HCT116 (cell line): ENCODE measurements at regions not wholly inside any gene's neighbourhood (a gene's known extent, or its start where the extent isn't known, plus 50 kb on each side); places are given as distances from the start of the nearest gene placed in this dataset.

Experiments used
- ATAC-seq: fragments of 200-7000 bp; cut with Tn5 transposase; 2 replicates; pipeline ENCODE4 v1.9.1; 2020; ENCODE audit warnings: mild to moderate bottlenecking, moderate library complexity
- BruUV-seq: library from RNA; stranded (reverse); fragments of 400-500 nt; replicated peaks from 2 replicates; lab custom pipeline; 2021; lab: Mats Ljungman, UMichigan
- CTCF ChIA-PET: fragments of 300-600 bp; sonication (Branson Sonifier 250); formaldehyde crosslinking; loops from one replicate; lab custom pipeline; 2021; ENCODE audit warnings: antibody characterized with exemption; lab: Charles Lee
- POLR2A ChIA-PET: fragments of 300-600, 350-600 bp; sonication (Branson Sonifier 250); formaldehyde crosslinking; loops from one replicate; lab custom pipeline; 2021; ENCODE audit warnings: antibody characterized with exemption; lab: Charles Lee
- RAD21 ChIA-PET, 2 experiments: fragments of 300-600 bp; sonication (Branson Sonifier 250); formaldehyde crosslinking; loops; one replicate each; lab custom pipeline; 2023; ENCODE audit warnings: low total read pairs in 2 of 2; ENCODE audit not compliant: uncharacterized antibody in 2 of 2, unreplicated experiment in 2 of 2, low non-redundant PET in 1 of 2; lab: Charles Lee
- DNase-seq: peaks from one replicate; pipeline ENCODE4 v3.0.0-alpha.2; 2010; ENCODE audit warnings: low read depth, low spot score
- H2AFZ ChIP-seq: fragments of 200-600 bp; shearing (Covaris generic), sonication (generic); 2 replicates; pipeline ENCODE4 v1.6.1; 2017; ENCODE audit warnings: low read depth, mixed run types, mixed read lengths, antibody characterized with exemption, low read length; ENCODE audit not compliant: poor library complexity, severe bottlenecking
- H3K27ac ChIP-seq: 2 replicates; pipeline ENCODE4 v1.5.1; 2012; ENCODE audit warnings: low read depth, low read length
- H3K27me3 ChIP-seq: fragments of 200-600 bp; sonication (generic); 2 replicates; pipeline ENCODE4 v1.6.1; 2016; ENCODE audit warnings: mixed run types, low read length, mixed read lengths; ENCODE audit not compliant: insufficient read depth
- H3K36me3 ChIP-seq, 2 experiments: fragments of 200-500 bp in 1 of 2; fragments of 200-600 bp in 1 of 2; sonication (Bioruptor generic) in 1 of 2; sonication (generic) in 1 of 2; 2 replicates each; pipeline versions ENCODE4 v1.5.1 to v1.6.1; 2014 to 2016; ENCODE audit warnings: low read length in 2 of 2, inconsistent platforms in 1 of 2, mixed read lengths in 1 of 2, mixed run types in 1 of 2; ENCODE audit not compliant: insufficient read depth in 2 of 2, control insufficient read depth in 1 of 2
- H3K4me1 ChIP-seq, 2 experiments: fragments of 200-600 bp in 1 of 2; sonication (generic) in 1 of 2; 2 replicates each; pipeline versions ENCODE4 v1.5.1 to v1.6.1; 2012 to 2017; ENCODE audit warnings: low read length in 2 of 2, inconsistent platforms in 1 of 2, mild to moderate bottlenecking in 1 of 2, mixed read lengths in 1 of 2, mixed run types in 1 of 2, moderate library complexity in 1 of 2; ENCODE audit not compliant: insufficient read depth in 2 of 2, control insufficient read depth in 1 of 2
- H3K4me2 ChIP-seq: fragments of 200-600 bp; sonication (generic); 2 replicates; pipeline ENCODE4 v1.6.1; 2017; ENCODE audit warnings: mixed run types, low read length, mixed read lengths
- H3K4me3 ChIP-seq, 2 experiments: fragments of 200-600 bp in 1 of 2; sonication (generic) in 1 of 2; replicated peaks in 1 of 2; 2 replicates each; pipeline ENCODE4 v1.5.1; 2011 to 2016; ENCODE audit warnings: low read length in 2 of 2, control low read depth in 1 of 2, low read depth in 1 of 2, mild to moderate bottlenecking in 1 of 2, mixed read lengths in 1 of 2, mixed run types in 1 of 2
- H3K79me2 ChIP-seq: fragments of 200-600 bp; sonication (generic); 2 replicates; pipeline ENCODE4 v1.6.1; 2017; ENCODE audit warnings: mild to moderate bottlenecking, mixed run types, low read length, moderate library complexity, mixed read lengths; ENCODE audit not compliant: insufficient read depth
- H3K9ac ChIP-seq: fragments of 200-600 bp; sonication (generic); 2 replicates; pipeline ENCODE4 v1.6.1; 2016; ENCODE audit warnings: low read length, mixed read lengths
- H3K9me2 ChIP-seq: fragments of 200-600 bp; sonication (generic), shearing (Covaris generic); 2 replicates; pipeline ENCODE4 v1.6.1; 2017; ENCODE audit warnings: mixed run types, mild to moderate bottlenecking, moderate library complexity; ENCODE audit not compliant: insufficient read depth
- H3K9me3 ChIP-seq, 2 experiments: fragments of 200-500 bp in 1 of 2; fragments of 200-600 bp in 1 of 2; sonication (Bioruptor generic) in 1 of 2; sonication (generic) in 1 of 2; 2 replicates each; pipeline ENCODE4 v1.6.1; 2014 to 2017; ENCODE audit warnings: low read length in 2 of 2, mixed read lengths in 2 of 2, inconsistent platforms in 1 of 2, low read depth in 1 of 2, mild to moderate bottlenecking in 1 of 2, mixed run types in 1 of 2, moderate library complexity in 1 of 2; ENCODE audit not compliant: control insufficient read depth in 1 of 2, insufficient read depth in 1 of 2
- H4K20me1 ChIP-seq: fragments of 200-600 bp; sonication (generic), shearing (Covaris generic); 2 replicates; pipeline ENCODE4 v1.6.1; 2017; ENCODE audit warnings: mixed run types, mild to moderate bottlenecking, moderate library complexity; ENCODE audit not compliant: insufficient read depth
- ATF3 ChIP-seq: IDR thresholded peaks from 2 replicates; pipeline ENCODE4 v1.6.1; 2012
- CBX3 ChIP-seq: IDR thresholded peaks from 2 replicates; pipeline ENCODE4 v1.6.1; 2012; ENCODE audit warnings: low read depth
- CEBPB ChIP-seq: IDR thresholded peaks from 2 replicates; pipeline ENCODE4 v1.6.1; 2012; ENCODE audit warnings: low read depth
- EGR1 ChIP-seq: IDR thresholded peaks from 2 replicates; pipeline ENCODE4 v1.6.1; 2012; ENCODE audit warnings: low read depth
- ELF1 ChIP-seq: IDR thresholded peaks from 2 replicates; pipeline ENCODE4 v1.6.1; 2012; ENCODE audit warnings: low read depth, borderline replicate concordance
- EZH2phosphoT487 ChIP-seq: fragments of 200-600 bp; IDR thresholded peaks from 2 replicates; pipeline ENCODE4 v1.6.1; 2018; ENCODE audit warnings: antibody characterized with exemption, borderline replicate concordance
- FOSL1 ChIP-seq: IDR thresholded peaks from 2 replicates; pipeline ENCODE4 v1.6.1; 2012; ENCODE audit warnings: low read depth
- JUND ChIP-seq: IDR thresholded peaks from 2 replicates; pipeline ENCODE4 v1.6.1; 2012
- MAX ChIP-seq: IDR thresholded peaks from 2 replicates; pipeline ENCODE4 v1.6.1; 2012
- POLR2AphosphoS5 ChIP-seq: IDR thresholded peaks from 2 replicates; pipeline ENCODE4 v1.6.1; 2011; ENCODE audit warnings: mild to moderate bottlenecking, low read depth, low read length, moderate library complexity
- REST ChIP-seq: IDR thresholded peaks from 2 replicates; pipeline ENCODE4 v1.6.1; 2012; ENCODE audit warnings: low read depth
- SP1 ChIP-seq: IDR thresholded peaks from 2 replicates; pipeline ENCODE4 v1.6.1; 2012; ENCODE audit warnings: low read depth
- SRF ChIP-seq: IDR thresholded peaks from 2 replicates; pipeline ENCODE4 v1.6.1; 2012; ENCODE audit warnings: low read depth
- TCF7L2 ChIP-seq: IDR thresholded peaks from 2 replicates; pipeline ENCODE4 v1.7.0; 2011; ENCODE audit warnings: borderline replicate concordance, inconsistent platforms; ENCODE audit not compliant: insufficient read depth, insufficient read length; ENCODE audit errors: extremely low read depth
- ZBTB33 ChIP-seq: IDR thresholded peaks from 2 replicates; pipeline ENCODE4 v1.6.1; 2011; ENCODE audit warnings: mild to moderate bottlenecking, low read length, moderate library complexity; ENCODE audit not compliant: insufficient replicate concordance; ENCODE audit errors: extremely low read depth
- ZNF274 ChIP-seq: fragments of 200-500 bp; sonication (Bioruptor generic); IDR thresholded peaks from 2 replicates; pipeline ENCODE4 v1.6.1; 2014; ENCODE audit warnings: mild to moderate bottlenecking, low read depth, low read length, inconsistent platforms
- intact Hi-C: fragments of 100-400 bp; cut with micrococcal nuclease; formaldehyde crosslinking; loops from 2 replicates; pipeline ENCODE4 v1.10.0; 2022

GRCh38 chr14:23793532-23793931 is 157.4 kb downstream of the DHRS2 start:
- H4K20me1 ChIP-seq: no peaks in the 10 kb centered on the region
- no peaks in the 10 kb centered on the region for H3K9me2 ChIP-seq
- H3K79me2 ChIP-seq: no peaks in the 10 kb centered on the region
- no peak overlapping the region for H3K4me2 ChIP-seq
- ATAC-seq (no peak), DNase-seq (no peak)
- BruUV-seq: no TSS peak
- ChIA-PET RAD21 (no interaction called here), POLR2A (no interaction called here), CTCF (no interaction called here)
- TF ChIP-seq ELF1 (no peak), SP1 (no peak), ZNF274 (no peak), MAX (no peak), TCF7L2 (no peak), FOSL1 (no peak), ATF3 (no peak), POLR2AphosphoS5 (no peak), CBX3 (no peak), EGR1 (no peak), SRF (no peak)
- no peaks in the 10 kb centered on the region for H3K27me3 ChIP-seq
- H3K4me3 ChIP-seq: no peak overlapping the region
- no peak overlapping the region for H2AFZ ChIP-seq
- H3K9me3 ChIP-seq: no peaks in the 10 kb centered on the region; a peak in 1 of 4 replicates
- H3K27ac ChIP-seq: no peak overlapping the region
- H3K4me1 ChIP-seq: no peaks in the 10 kb centered on the region
- intact Hi-C loops: loop anchor here (10.0 kb wide), 1 partner anchor 61 kb away; no protein-coding TSS in a partner anchor
- no peaks in the 10 kb centered on the region for H3K36me3 ChIP-seq
- no peak overlapping the region for H3K9ac ChIP-seq

DNA sequence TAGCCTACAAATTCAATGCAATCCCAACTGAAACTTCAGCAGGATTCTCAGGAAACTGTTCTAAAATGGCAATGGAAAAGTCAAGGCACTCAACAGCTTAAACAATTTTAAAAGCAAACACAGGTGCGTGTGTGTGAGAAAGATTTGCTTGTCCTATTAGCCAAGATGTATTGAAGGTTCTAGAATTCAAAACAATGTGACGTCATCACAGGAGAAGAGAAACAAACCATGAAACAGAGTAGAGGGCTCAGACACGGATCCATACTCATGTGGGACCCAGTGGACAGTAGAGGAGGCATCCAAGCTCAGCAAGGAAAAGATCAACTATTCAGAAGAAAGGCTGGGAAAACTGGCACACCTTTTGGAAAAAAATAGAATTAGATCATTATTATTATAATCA is 152.8 kb upstream of the DHRS4 start:
- ChIA-PET RAD21 (no interaction called here), CTCF (no interaction called here), POLR2A (no interaction called here)
- intact Hi-C loops: no loop called here
- Histone ChIP-seq H3K36me3 (no peaks in the 10 kb centered on the region), H3K9ac (no peak overlapping the region), H3K4me1 (no peaks in the 10 kb centered on the region), H3K9me2 (no peaks in the 10 kb centered on the region), H3K27me3 (no peaks in the 10 kb centered on the region), H3K79me2 (no peaks in the 10 kb centered on the region), H3K4me2 (no peak overlapping the region), H4K20me1 (no peaks in the 10 kb centered on the region), H3K9me3 (no peaks in the 10 kb centered on the region), H3K27ac (no peak overlapping the region), H3K4me3 (no peak overlapping the region), H2AFZ (no peak overlapping the region)
- BruUV-seq: no TSS peak
- ATAC-seq: no peak
- no peak for DNase-seq
- no peak for TF ChIP-seq ZBTB33
- no peak for TF ChIP-seq REST
- TF ChIP-seq CEBPB: no peak
- no peak for TF ChIP-seq ELF1
- TF ChIP-seq EZH2phosphoT487: no peak
- no peak for TF ChIP-seq JUND
